ENCODE measurements at regions not wholly inside any gene's neighbourhood (a gene's known extent, or its start where the extent isn't known, plus 50 kb on each side); places are given as distances from the start of the nearest gene placed in this dataset. TPM values are rescaled to one million over a fixed set of nuclear protein-coding genes. Genes with fewer than 3 reads are reported as not detected.

Small RNAs in the stretch of these regions (microRNA-seq; reads per million reads assigned to microRNA genes)
- not detected for gene MIR1302-10 (ENCODE audit: unreplicated experiment)
- not detected for gene MIR6859-3 (ENCODE audit: unreplicated experiment)
